GM04503 (cell line): ENCODE measurements at regions not wholly inside any gene's neighbourhood (a gene's known extent, or its start where the extent isn't known, plus 50 kb on each side); places are given as distances from the start of the nearest gene placed in this dataset.
"Not testable (repeated sequence)": the region's sequence is repeated elsewhere in the genome, so short reads cannot be mapped to it uniquely, and the experiment has no call there.

Source experiments
- DNase-seq: peaks from one replicate; pipeline ENCODE4 v3.0.0-alpha.2; 2012; ENCODE audit warnings: low read depth

- DNase-seq = no peak
Observed at GRCh38 chr4:117691572-117692351, 342.5 kb upstream of the NDST3 start.

DNA sequence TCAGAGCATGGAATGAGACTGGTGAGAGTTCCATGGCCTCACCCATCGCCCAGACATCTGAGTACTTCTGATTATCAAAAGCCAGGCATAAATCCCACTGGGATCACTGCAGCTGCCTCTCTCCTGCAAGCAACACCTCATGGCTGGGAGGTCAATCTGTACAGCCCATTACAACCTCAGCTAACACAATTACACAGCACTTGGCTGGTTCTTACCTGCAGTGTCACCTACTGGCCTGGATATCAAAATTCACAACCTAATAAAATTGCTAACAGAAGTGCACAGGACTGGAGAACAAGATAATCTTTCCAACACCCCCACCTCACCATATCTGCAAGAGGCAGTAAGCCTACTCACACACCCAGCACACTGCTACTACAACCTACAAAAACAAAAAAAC is 341.7 kb upstream of the NDST3 start:
- no peak for DNase-seq

GRCh38 chr4:117699595-117699994 is 334.7 kb upstream of the NDST3 start:
- DNase-seq = no peak

DNA sequence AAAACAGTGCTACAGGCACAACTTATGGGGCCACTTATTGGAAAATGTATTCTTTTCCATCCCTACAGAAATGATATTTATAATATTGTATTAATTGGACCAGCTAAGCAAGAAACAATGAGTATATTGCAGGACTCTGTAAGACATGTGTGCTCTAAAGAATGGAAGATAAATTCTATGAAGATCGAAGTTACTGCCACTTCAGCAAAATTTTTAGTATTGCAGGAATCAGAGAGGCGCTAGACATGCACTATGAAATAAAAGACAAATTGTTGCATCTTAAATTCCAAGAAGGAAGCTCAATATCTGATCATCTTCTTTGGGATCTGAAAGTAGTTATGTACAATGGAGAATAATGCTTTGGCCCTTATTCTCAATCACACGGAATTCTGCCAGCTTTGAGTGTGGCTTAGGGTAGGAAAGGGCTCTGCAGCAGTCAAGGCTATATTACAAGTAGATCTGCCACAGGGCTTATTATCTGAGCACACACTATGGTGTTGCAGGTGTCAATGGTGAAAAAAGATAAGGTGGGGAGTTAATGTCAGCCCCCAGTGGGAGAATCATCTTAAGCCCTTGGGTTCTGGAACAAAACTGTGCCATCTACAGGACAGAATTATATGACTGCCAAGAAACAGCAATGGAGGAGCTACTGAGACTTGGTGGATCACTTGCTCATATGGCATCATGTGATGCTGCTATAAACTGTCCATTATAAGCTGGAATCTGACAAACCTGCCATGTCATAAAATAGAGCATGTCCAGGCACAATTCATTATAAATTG is 334.0 kb upstream of the NDST3 start:
- DNase-seq = no peak

GRCh38 chr4:117702353-117702752 is 331.9 kb upstream of the NDST3 start:
- DNase-seq = no peak

- no peak for DNase-seq
Observed at GRCh38 chr4:117704721-117705120, 329.6 kb upstream of the NDST3 start.

GRCh38 chr4:117740736-117741135 is 293.6 kb upstream of the NDST3 start:
- no peak for DNase-seq

GRCh38 chr4:117745379-117745778 is 288.9 kb upstream of the NDST3 start:
- not testable (repeated sequence) for DNase-seq

DNA sequence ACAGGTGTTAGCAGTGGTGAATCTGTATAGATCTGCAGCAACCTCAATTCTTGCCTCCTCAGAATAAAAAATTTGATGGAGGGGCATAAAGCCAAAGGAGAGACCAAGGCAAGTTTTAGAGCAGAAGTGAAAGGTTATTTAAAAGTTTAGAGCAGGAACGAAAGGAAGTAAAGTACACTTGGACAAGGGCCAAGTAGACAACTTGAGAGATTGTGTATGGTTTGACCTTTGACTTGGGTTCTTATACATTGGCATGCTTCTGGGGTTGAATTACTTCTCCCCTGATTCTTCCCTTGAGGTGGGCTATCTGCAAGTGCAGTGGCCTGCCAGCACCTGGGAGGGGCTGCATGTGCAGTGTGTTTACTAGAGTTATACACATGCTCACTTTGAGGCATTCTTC is 278.8 kb upstream of the NDST3 start:
- no peak for DNase-seq

GRCh38 chr4:117768610-117769009 is 265.7 kb upstream of the NDST3 start:
- DNase-seq = no peak

DNA sequence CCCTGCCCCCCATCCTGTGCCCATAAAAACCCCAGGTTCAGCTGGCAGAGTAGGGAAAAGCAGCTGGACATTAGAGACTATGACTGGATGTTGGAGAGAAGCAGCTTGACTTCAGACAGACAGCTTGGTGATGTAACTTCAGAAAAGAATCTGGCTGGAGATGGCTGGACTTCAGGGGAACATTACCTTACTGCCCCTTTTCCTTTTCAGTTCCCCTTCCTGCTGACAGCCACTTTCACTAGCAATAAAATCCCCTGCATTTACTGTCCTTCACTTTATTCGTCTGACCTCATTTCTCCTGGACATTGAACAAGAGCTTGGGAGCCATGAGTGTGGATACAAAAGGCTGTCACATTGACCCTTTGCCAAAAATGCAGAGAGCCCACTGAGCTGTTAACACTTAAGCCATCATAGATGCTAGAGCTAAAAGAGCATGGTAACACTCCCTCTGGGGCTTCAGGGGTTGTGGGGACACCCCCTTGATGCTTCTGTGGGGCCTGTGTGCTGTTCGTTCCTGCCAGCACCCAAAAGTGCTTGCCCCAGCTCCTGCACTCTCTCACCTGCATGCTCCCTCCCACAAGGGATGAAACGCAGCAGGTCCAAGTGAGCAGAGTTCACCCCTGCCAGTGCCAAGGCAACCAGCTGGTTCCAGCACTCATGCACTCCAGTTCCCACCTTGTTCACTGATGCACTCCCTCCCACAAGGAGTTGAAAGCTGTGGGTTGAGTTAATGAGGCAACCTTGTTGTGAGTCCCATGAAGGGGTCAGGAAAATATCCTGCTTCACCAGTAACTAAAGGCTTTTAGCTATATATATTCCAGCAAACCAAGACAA is 263.8 kb upstream of the NDST3 start:
- DNase-seq = no peak

DNA sequence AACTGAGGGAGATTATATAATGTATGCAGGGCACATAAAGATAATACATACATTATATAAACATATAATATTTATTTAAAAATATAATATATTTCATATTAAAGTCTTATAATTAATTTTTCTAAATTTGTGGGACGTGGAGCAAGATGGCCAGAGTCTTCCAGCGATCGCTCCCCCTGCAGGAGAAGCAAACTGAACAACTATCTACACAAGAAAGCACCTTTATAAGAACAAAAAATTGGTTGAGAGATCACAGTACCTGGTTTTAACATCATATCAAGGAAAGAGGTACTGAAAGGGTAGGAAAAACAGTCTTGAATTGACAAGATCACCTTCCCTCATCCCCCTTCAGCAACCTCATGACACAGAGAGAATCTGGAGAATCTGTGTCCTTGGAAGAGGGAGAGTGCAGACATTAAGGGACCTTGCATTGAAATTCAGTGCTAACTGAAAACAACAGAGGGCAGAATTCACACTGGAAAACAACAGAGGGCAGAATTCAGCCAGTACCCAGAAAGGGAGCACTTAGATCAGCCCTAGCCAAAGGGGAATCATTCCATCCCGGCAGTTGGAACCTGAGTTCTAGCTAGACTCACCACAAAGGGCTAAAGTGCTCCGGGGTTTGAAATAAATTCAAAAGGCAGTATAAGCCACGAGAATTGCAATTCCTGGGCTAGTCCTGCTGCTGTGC is 262.5 kb upstream of the NDST3 start:
- no peak for DNase-seq

GRCh38 chr4:117773064-117773936 is 261.0 kb upstream of the NDST3 start:
- no peak for DNase-seq

DNA sequence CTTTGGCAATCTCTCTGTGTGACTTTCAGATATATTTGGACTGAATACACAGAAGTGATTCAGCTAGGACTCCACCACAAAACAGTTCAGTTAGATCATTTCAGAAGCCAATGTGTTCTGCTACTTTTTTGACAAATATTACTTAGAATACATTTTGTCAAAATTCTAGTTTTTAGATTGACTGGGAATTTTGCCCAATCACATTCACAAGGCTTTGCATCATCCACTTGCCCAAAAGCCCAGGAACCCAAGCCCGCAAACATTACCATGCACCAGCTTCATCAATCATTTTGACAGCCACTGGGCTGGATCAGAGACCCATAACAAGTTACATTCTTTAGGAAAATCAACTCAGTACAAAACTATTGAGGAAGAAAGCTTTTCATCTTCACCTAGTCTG is 256.6 kb upstream of the NDST3 start:
- DNase-seq = no peak

- DNase-seq = no peak
Observed at GRCh38 chr4:117783716-117784115, 250.6 kb upstream of the NDST3 start.

- no peak for DNase-seq
Observed at GRCh38 chr4:117784266-117784665, 250.0 kb upstream of the NDST3 start.

GRCh38 chr4:117786566-117786965 is 247.7 kb upstream of the NDST3 start:
- DNase-seq = no peak

DNA sequence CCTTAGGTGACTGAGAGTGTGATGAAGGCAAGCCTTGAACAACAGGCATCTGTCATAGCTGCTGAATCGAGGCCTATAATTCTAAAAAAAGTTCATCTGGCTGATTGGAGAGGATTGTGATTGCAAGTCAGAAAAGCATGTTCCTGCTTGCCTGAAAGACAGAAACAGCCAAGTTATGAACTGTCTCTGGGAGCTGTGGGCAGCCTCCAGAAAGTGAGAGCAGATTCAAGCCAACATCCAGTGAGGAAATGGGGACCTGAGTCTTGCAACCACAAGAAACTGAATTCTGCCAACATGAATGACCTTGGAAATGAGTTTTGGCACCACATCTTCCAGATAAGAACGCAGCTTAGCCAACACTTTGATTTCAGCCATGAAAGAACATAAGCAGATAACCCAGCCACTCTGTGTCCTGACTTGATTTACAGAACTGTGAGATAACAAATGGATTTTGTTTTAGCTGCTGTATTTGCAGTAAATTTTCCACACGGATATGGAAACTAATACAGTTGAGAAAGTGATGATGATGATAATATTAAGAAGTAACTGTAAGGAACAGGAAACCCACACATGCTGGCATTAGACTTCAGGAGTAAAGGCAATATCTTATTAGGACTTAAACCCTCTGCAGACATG is 240.3 kb upstream of the NDST3 start:
- no peak for DNase-seq

DNA sequence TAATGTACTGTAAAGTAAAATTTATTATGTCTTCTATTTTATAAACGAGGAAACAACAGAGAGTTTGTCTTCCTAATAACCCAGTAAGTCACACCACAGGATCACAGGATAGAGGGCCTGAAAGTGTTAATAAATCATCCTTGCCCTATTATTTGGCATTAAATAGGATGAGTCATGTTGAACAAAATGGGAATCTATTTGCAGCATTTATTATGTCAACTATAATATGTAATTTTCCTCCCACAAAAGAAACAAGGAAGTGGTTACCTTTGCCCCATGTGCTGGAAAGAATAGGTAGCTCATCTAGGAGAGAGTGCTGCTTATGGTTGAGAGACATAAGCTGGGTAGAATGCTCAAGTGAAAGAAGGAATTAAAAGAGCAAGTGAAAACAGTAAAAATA is 237.6 kb upstream of the NDST3 start:
- no peak for DNase-seq

DNA sequence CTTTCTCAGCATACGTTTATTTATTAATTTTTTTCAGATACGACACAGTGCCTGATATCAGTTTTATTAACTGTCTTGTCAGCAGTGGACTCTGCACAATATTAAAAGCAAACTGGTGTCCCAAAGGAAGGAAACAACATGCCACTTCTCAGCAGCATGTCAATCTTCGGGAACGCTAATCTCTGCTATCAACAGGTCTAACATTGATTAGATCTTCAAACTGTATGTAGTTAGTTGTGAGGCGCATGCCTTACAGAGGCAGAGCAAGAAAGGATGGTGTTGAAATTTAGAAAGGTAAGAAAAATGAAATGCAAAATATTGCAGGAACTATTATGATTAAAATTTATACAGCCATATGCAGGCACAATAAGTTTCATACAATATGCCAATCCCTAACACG is 233.7 kb upstream of the NDST3 start:
- no peak for DNase-seq

GRCh38 chr4:117801756-117802155 is 232.5 kb upstream of the NDST3 start:
- DNase-seq = no peak
